GM12872 (cell line): ENCODE measurements at regions not wholly inside any gene's neighbourhood (a gene's known extent, or its start where the extent isn't known, plus 50 kb on each side); places are given as distances from the start of the nearest gene placed in this dataset.

Source experiments
- TF ChIP-seq, protein P1 (sequence below): IDR thresholded peaks from 3 replicates; pipeline ENCODE4 v1.5.1; 2011; ENCODE audit warnings: low read depth, mild to moderate bottlenecking, low read length, moderate library complexity; ENCODE audit not compliant: insufficient read depth

DNA sequence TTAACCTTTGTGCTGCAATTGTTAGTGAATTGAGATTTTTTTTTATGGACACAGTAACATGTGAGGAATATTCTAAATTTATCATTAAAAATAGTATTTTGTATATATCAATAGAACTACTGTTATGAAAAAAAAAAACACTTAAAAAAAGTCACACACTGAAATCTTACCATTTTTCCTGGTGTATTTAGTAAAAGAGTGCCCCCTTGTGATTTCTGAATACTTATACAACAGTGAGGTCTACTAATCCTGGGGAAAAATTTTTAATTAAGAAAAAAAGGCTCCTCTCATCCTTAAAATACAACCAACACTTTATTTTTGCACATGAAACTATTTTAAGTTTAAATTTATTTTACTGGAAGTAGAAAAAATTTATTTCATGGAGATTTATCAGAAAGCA is 56.4 kb upstream of the SPOCK3 start:
- TF ChIP-seq, protein P1, sequence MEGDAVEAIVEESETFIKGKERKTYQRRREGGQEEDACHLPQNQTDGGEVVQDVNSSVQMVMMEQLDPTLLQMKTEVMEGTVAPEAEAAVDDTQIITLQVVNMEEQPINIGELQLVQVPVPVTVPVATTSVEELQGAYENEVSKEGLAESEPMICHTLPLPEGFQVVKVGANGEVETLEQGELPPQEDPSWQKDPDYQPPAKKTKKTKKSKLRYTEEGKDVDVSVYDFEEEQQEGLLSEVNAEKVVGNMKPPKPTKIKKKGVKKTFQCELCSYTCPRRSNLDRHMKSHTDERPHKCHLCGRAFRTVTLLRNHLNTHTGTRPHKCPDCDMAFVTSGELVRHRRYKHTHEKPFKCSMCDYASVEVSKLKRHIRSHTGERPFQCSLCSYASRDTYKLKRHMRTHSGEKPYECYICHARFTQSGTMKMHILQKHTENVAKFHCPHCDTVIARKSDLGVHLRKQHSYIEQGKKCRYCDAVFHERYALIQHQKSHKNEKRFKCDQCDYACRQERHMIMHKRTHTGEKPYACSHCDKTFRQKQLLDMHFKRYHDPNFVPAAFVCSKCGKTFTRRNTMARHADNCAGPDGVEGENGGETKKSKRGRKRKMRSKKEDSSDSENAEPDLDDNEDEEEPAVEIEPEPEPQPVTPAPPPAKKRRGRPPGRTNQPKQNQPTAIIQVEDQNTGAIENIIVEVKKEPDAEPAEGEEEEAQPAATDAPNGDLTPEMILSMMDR: no peak

- TF ChIP-seq, protein P1: no peak
Measured at GRCh38 chr4:167308876-167309275, 74.6 kb upstream of the SPOCK3 start.

GRCh38 chr4:167321299-167321698 is 87.0 kb upstream of the SPOCK3 start:
- TF ChIP-seq, protein P1: no peak

GRCh38 chr4:167339781-167340180 is 105.5 kb upstream of the SPOCK3 start:
- TF ChIP-seq, protein P1: no peak

GRCh38 chr4:167359711-167360110 is 125.4 kb upstream of the SPOCK3 start:
- TF ChIP-seq, protein P1: no peak

GRCh38 chr4:167379076-167379835 is 145.0 kb upstream of the SPOCK3 start:
- TF ChIP-seq, protein P1: no peak

DNA sequence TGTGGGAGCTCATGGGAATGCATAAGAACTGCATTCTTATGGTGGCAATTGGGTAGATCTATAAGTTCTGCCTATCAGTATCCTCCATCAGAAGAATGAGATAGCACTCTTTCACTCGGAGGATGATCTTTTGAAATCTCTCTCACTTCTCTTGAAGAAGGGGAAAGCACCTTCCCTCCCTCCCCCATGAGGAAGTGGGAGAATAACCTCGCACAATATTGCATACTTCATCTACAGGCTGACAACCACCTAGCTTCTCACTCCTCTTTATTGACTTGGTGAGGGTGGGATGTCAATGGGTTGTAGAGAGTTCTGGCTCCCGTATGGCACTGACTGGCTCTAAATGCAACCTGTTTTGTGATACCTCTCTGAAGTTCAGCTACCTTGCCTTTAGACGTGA is 146.7 kb upstream of the SPOCK3 start:
- TF ChIP-seq, protein P1: no peak

DNA sequence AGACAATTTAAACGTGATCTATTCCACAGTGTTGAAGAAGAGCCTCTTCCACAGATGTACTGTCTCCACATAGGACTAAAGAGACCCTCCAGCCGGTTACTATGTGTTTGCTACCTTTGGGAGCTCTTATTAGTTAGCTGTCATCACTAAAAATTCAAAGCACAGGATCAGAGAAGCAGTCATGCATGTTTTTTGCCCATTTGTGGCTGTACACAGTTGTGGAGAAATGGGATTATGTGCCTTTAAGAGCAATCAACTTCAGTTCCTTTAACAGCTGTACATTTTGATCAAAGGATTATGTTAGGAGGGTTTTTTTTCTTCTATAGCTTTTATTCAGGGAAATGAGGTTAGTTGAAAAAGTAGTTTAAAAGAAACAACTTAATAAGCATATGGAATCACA is 149.0 kb upstream of the SPOCK3 start:
- TF ChIP-seq, protein P1: no peak
